Stomach (tissue), 4 donors: ENCODE measurements at regions not wholly inside any gene's neighbourhood (a gene's known extent, or its start where the extent isn't known, plus 50 kb on each side); places are given as distances from the start of the nearest gene placed in this dataset.

Experiments
- CTCF ChIP-seq, 7 experiments: fragments of 450-650 bp in 4 of 7; fragments of 200-600 bp in 3 of 7; sonication (generic) in 3 of 7; IDR thresholded peaks; one replicate each; pipeline ENCODE4 v1.5.1; 2016 to 2019; ENCODE audit warnings: antibody characterized with exemption in 7 of 7, control low read depth in 2 of 7, mild to moderate bottlenecking in 1 of 7
- POLR2AphosphoS5 ChIP-seq, 3 donors: sonication (generic); formaldehyde crosslinking; IDR thresholded peaks; one replicate each; pipeline ENCODE4 v1.6.1; 2016; ENCODE audit warnings: antibody characterized with exemption in 3 of 3

DNA sequence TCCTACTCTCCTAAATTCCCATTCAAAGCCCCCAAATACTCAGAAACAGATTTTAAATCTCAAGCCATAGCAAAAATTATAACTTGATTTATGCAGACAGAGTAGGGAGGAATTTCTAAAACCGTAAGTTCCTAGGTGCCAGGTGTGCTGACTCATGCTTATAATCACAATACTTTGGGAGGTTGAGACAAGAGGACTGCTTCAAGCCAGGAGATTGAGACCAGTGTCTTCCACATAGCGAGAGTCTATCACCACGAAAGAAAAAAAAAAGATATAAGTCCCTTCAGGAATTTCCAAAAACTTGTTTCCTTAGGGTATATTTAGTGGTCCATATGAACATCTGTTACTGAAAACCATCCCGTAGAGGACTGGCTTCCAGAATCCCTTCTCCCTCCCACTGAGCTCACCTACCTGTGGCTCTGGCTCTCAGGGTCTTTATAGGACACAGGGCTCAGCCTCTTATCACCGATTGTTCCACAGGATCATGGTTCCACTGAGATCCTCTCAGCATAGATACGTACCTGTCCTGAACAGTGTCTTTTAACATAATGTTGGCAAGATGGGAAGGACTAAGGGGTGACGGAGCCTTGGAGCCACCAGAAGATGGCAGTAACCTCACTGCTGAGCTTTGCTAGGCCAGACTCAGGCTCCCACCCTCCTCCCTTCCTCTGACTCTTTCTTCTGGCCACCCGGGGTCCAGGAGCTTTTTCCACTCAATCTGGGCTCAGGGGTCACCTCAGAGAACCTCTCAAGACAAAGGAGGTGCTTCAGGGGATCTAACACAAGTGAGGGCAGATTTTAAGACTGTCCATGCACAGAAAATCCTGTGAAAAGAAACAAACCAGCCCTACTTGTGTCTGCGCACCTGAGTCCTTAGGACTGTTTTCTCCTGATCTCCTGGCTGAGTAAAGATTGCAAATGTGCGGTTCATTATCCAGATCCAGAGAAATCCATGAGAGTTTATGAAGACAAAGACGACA lies 117.5 kb upstream of the TOP3B start:
- TF ChIP-seq CTCF (IDR thresholded peaks at IDR 0.05) (no peak), POLR2AphosphoS5 (IDR thresholded peaks at IDR 0.05) (no peak)
